GM12865 (cell line): ENCODE measurements at regions not wholly inside any gene's neighbourhood (a gene's known extent, or its start where the extent isn't known, plus 50 kb on each side); places are given as distances from the start of the nearest gene placed in this dataset.

Experiments used
- DNase-seq: peaks from one replicate; pipeline ENCODE4 v3.0.0; 2010; ENCODE audit warnings: low read depth
- H3K4me3 ChIP-seq: 2 replicates; pipeline ENCODE4 v1.5.1; 2011; ENCODE audit warnings: mild to moderate bottlenecking, low read depth, low read length, control low read depth
- CTCF ChIP-seq: IDR thresholded peaks from 2 replicates; pipeline ENCODE4 v1.5.1; 2011; ENCODE audit warnings: low read length, control low read depth, low read depth, inconsistent platforms; ENCODE audit not compliant: insufficient read depth; ENCODE audit errors: missing control alignments

- H3K4me3 ChIP-seq: no peak overlapping the region
- DNase-seq: no peak
- no peak for TF ChIP-seq CTCF
Observed at GRCh38 chr4:7132249-7132648, 60.1 kb upstream of the SORCS2 start.

- no peak overlapping the region for H3K4me3 ChIP-seq
- TF ChIP-seq CTCF: no peak
- no peak for DNase-seq
Observed at GRCh38 chr4:7131498-7132031, 60.8 kb upstream of the SORCS2 start.

- TF ChIP-seq CTCF: no peak
- DNase-seq: no peak
- H3K4me3 ChIP-seq: no peak overlapping the region
Observed at GRCh38 chr4:7130621-7131211, 61.6 kb upstream of the SORCS2 start.

GRCh38 chr4:7129871-7130620 lies 62.2 kb upstream of the GRPEL1 start:
- TF ChIP-seq CTCF: no peak
- no peak overlapping the region for H3K4me3 ChIP-seq
- no peak for DNase-seq

- TF ChIP-seq CTCF: no peak
- no peak overlapping the region for H3K4me3 ChIP-seq
Observed at GRCh38 chr4:7128644-7129043, 60.8 kb upstream of the GRPEL1 start.

GRCh38 chr4:7128234-7128633 lies 60.4 kb upstream of the GRPEL1 start:
- TF ChIP-seq CTCF: no peak
- DNase-seq: no peak
- H3K4me3 ChIP-seq: no peak overlapping the region

More at GRCh38 chr4:7128644-7129043, 60.8 kb upstream of the GRPEL1 start:
- no peak for DNase-seq

DNA sequence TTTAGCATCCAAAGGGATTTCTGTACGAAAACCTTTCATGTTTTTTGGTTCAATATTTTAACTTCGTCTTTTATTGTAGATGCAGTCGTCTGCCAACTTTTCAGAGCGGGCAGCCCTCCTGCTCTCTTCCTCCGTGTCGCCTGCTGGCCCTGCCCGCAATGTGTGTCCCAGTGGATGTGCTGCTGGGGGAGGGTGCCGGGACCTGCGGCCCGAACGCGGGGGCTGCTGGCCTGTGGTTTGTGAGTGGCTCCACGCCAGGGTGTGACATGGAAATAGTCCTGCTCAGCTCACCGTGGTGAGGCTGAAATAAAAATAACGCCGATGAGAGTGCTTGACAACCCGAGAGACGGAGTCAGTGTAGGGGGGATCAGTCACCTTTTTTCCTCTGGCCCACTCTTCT lies 59.7 kb upstream of the GRPEL1 start:
- no peak overlapping the region for H3K4me3 ChIP-seq
- no peak for DNase-seq
- TF ChIP-seq CTCF: no peak
